WTC11 (cell line): ENCODE measurements at regions not wholly inside any gene's neighbourhood (a gene's known extent, or its start where the extent isn't known, plus 50 kb on each side); places are given as distances from the start of the nearest gene placed in this dataset.

ENCODE experiments used
- ATF2 ChIP-seq: sonication (generic); formaldehyde crosslinking; IDR thresholded peaks from 2 replicates; pipeline ENCODE4 v1.8.1; 2022; ENCODE audit warnings: low read depth, missing genetic modification reagents, borderline replicate concordance
- ESRRA ChIP-seq: sonication (generic); formaldehyde crosslinking; IDR thresholded peaks from 2 replicates; pipeline ENCODE4 v1.8.1; 2022; ENCODE audit warnings: mild to moderate bottlenecking, missing genetic modification reagents, borderline replicate concordance
- FOXJ3 ChIP-seq: sonication (generic); formaldehyde crosslinking; IDR thresholded peaks from 2 replicates; pipeline ENCODE4 v1.9.0; 2021; ENCODE audit warnings: missing genetic modification reagents, mild to moderate bottlenecking, borderline replicate concordance
- FOXK1 ChIP-seq: sonication (generic); formaldehyde crosslinking; IDR thresholded peaks from 2 replicates; pipeline ENCODE4 v1.8.0; 2022; ENCODE audit warnings: mild to moderate bottlenecking, moderate library complexity, missing genetic modification reagents
- IRF1 ChIP-seq: sonication (generic); formaldehyde crosslinking; IDR thresholded peaks from 2 replicates; pipeline ENCODE4 v1.8.0; 2023; ENCODE audit warnings: missing genetic modification reagents
- JUN ChIP-seq: sonication (generic); formaldehyde crosslinking; IDR thresholded peaks from 2 replicates; pipeline ENCODE4 v1.8.0; 2023; ENCODE audit warnings: mild to moderate bottlenecking, missing genetic modification reagents
- NFYB ChIP-seq: sonication (generic); formaldehyde crosslinking; conservative IDR thresholded peaks from 2 replicates; pipeline ENCODE4 v1.8.0; 2022; ENCODE audit warnings: low read depth, missing genetic modification reagents
- OVOL2 ChIP-seq: fragments of 250-450 bp; sonication (Bioruptor Pico); IDR thresholded peaks from 2 replicates; pipeline ENCODE4 v1.9.0; 2021; ENCODE audit warnings: mild to moderate bottlenecking, borderline replicate concordance
- TEAD4 ChIP-seq: sonication (generic); formaldehyde crosslinking; IDR thresholded peaks from 2 replicates; pipeline ENCODE4 v1.8.0; 2022; ENCODE audit warnings: mild to moderate bottlenecking, missing genetic modification reagents
- TP53 ChIP-seq: sonication (generic); formaldehyde crosslinking; IDR thresholded peaks from 2 replicates; pipeline ENCODE4 v1.8.1; 2023; ENCODE audit warnings: mild to moderate bottlenecking, missing genetic modification reagents
- USF1 ChIP-seq: sonication (generic); formaldehyde crosslinking; IDR thresholded peaks from 2 replicates; pipeline ENCODE4 v1.8.0; 2022; ENCODE audit warnings: mild to moderate bottlenecking, missing genetic modification reagents
- ZBTB21 ChIP-seq: sonication (generic); formaldehyde crosslinking; IDR thresholded peaks from 2 replicates; pipeline ENCODE4 v1.8.1; 2023; ENCODE audit warnings: mild to moderate bottlenecking, missing genetic modification reagents, borderline replicate concordance
- TF ChIP-seq, protein P1 (sequence below): sonication (generic); formaldehyde crosslinking; conservative IDR thresholded peaks from 2 replicates; pipeline ENCODE4 v1.8.1; 2022; ENCODE audit warnings: mild to moderate bottlenecking, missing genetic modification reagents
- TF ChIP-seq, protein P2 (sequence below): fragments of 200-600 bp; IDR thresholded peaks from 2 replicates; pipeline ENCODE4 v1.8.0; 2022; ENCODE audit warnings: antibody characterized with exemption

DNA sequence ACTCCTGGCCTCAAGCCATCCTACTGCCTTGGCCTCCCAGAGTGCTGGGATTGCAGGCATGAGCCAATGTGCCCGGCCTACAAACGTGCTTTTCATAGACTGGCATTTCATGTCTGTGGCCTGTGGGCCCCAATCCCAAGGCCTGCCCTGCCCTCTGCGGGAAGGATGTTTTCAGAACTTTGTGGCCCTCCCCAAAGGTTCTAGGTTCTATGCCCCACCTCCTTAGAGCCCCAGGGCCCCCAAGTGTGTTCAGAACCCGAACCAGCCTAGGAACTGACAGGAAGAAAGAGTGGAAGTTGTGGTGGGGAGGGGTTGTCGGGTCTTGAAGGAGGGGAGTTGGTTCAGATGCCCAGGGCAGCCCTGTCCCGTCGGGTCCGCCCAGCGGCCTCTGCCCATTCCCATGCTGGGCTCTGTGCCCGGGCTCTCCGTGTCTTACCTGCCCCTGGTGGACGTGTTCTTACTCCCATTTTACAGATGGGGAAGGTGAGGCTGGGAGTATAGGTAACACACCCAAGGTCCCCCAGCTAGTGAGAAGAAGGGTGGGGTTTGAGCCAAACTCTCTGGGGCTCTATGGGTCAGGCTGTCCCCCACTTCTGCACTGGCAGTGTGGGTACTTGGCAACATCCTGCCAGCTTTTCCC, 175.8 kb upstream of the IER5L start:
- TF ChIP-seq, protein P1, sequence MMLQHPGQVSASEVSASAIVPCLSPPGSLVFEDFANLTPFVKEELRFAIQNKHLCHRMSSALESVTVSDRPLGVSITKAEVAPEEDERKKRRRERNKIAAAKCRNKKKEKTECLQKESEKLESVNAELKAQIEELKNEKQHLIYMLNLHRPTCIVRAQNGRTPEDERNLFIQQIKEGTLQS, result no peak
- TF ChIP-seq, protein P2, sequence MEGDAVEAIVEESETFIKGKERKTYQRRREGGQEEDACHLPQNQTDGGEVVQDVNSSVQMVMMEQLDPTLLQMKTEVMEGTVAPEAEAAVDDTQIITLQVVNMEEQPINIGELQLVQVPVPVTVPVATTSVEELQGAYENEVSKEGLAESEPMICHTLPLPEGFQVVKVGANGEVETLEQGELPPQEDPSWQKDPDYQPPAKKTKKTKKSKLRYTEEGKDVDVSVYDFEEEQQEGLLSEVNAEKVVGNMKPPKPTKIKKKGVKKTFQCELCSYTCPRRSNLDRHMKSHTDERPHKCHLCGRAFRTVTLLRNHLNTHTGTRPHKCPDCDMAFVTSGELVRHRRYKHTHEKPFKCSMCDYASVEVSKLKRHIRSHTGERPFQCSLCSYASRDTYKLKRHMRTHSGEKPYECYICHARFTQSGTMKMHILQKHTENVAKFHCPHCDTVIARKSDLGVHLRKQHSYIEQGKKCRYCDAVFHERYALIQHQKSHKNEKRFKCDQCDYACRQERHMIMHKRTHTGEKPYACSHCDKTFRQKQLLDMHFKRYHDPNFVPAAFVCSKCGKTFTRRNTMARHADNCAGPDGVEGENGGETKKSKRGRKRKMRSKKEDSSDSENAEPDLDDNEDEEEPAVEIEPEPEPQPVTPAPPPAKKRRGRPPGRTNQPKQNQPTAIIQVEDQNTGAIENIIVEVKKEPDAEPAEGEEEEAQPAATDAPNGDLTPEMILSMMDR, result no peak
- no peak for TF ChIP-seq FOXK1
- TF ChIP-seq ATF2 (CRISPR knock-in tag), result no peak
- no peak for TF ChIP-seq OVOL2
- no peak for TF ChIP-seq ZBTB21 (CRISPR knock-in tag)
- TF ChIP-seq TEAD4 (CRISPR knock-in tag), result no peak
- TF ChIP-seq ESRRA (CRISPR knock-in tag), result no peak
- TF ChIP-seq IRF1, result no peak
- no peak for TF ChIP-seq NFYB (CRISPR knock-in tag)
- no peak for TF ChIP-seq USF1 (CRISPR knock-in tag)
- TF ChIP-seq TP53 (CRISPR knock-in tag), result no peak
- TF ChIP-seq FOXJ3 (CRISPR knock-in tag), result no peak
- TF ChIP-seq JUN (CRISPR knock-in tag), result no peak
